Right renal cortex interstitium (tissue), 3 donors: ENCODE measurements at regions not wholly inside any gene's neighbourhood (a gene's known extent, or its start where the extent isn't known, plus 50 kb on each side); places are given as distances from the start of the nearest gene placed in this dataset.
"Not testable (repeated sequence)": the region's sequence is repeated elsewhere in the genome, so short reads cannot be mapped to it uniquely, and the experiment has no call there.

Experiments used
- DNase-seq, 3 donors: peaks; one replicate each; pipeline ENCODE4 v3.0.0-alpha.2; 2013; ENCODE audit warnings: low read depth in 3 of 3, low spot score in 2 of 3

GRCh38 chr1:234772345-234773147 is 162.6 kb upstream of the IRF2BP2 start:
- no peak for DNase-seq

GRCh38 chr1:234771642-234772344 is 161.8 kb upstream of the IRF2BP2 start:
- DNase-seq: no peak

- no peak for DNase-seq
These were observed 161.1 kb upstream of the IRF2BP2 start for GRCh38 chr1:234770924-234771540.

GRCh38 chr1:234769986-234770795 is 160.2 kb upstream of the IRF2BP2 start:
- DNase-seq: no peak

- no peak for DNase-seq
These were observed 159.5 kb upstream of the IRF2BP2 start for GRCh38 chr1:234769284-234769985.

GRCh38 chr1:234768569-234769283 is 158.7 kb upstream of the IRF2BP2 start:
- DNase-seq: no peak

- DNase-seq: no peak
These were observed 158.2 kb upstream of the IRF2BP2 start for GRCh38 chr1:234768171-234768568.

GRCh38 chr1:234765672-234766071 is 155.7 kb upstream of the IRF2BP2 start:
- DNase-seq: no peak

- DNase-seq: no peak
These were observed 155.2 kb upstream of the IRF2BP2 start for GRCh38 chr1:234765181-234765580.

GRCh38 chr1:234763910-234764309 is 153.9 kb upstream of the IRF2BP2 start:
- no peak for DNase-seq

- DNase-seq: no peak
These were observed 153.4 kb upstream of the IRF2BP2 start for GRCh38 chr1:234763367-234763766.

GRCh38 chr1:234762127-234762526 is 152.1 kb upstream of the IRF2BP2 start:
- DNase-seq: not testable (repeated sequence)

GRCh38 chr1:234760303-234760723 is 150.3 kb upstream of the IRF2BP2 start:
- DNase-seq: no peak

GRCh38 chr1:234759888-234760287 is 149.9 kb upstream of the IRF2BP2 start:
- no peak for DNase-seq

GRCh38 chr1:234758851-234759250 is 148.9 kb upstream of the IRF2BP2 start:
- DNase-seq: no peak

- no peak for DNase-seq
These were observed 146.9 kb upstream of the IRF2BP2 start for GRCh38 chr1:234756857-234757256.

- no peak for DNase-seq
These were observed 146.2 kb upstream of the IRF2BP2 start for GRCh38 chr1:234756066-234756774.

- DNase-seq: no peak
These were observed 145.5 kb upstream of the IRF2BP2 start for GRCh38 chr1:234755449-234755863.

GRCh38 chr1:234753979-234754378 is 144.0 kb upstream of the IRF2BP2 start:
- DNase-seq: no peak
